Fibroblast of villous mesenchyme (primary cell): ENCODE measurements at regions not wholly inside any gene's neighbourhood (a gene's known extent, or its start where the extent isn't known, plus 50 kb on each side); places are given as distances from the start of the nearest gene placed in this dataset.

Experiments
- DNase-seq: peaks from one replicate; pipeline ENCODE4 v3.0.0-alpha.2; 2010; ENCODE audit warnings: low read depth
- H3K4me3 ChIP-seq: 2 replicates; pipeline ENCODE4 v1.5.1; 2011; ENCODE audit warnings: low read depth, mild to moderate bottlenecking, low read length
- TF ChIP-seq, protein P1 (sequence below): IDR thresholded peaks from 2 replicates; pipeline ENCODE4 v1.5.1; 2012; ENCODE audit warnings: low read depth, mild to moderate bottlenecking, low read length; ENCODE audit not compliant: insufficient read depth

DNA sequence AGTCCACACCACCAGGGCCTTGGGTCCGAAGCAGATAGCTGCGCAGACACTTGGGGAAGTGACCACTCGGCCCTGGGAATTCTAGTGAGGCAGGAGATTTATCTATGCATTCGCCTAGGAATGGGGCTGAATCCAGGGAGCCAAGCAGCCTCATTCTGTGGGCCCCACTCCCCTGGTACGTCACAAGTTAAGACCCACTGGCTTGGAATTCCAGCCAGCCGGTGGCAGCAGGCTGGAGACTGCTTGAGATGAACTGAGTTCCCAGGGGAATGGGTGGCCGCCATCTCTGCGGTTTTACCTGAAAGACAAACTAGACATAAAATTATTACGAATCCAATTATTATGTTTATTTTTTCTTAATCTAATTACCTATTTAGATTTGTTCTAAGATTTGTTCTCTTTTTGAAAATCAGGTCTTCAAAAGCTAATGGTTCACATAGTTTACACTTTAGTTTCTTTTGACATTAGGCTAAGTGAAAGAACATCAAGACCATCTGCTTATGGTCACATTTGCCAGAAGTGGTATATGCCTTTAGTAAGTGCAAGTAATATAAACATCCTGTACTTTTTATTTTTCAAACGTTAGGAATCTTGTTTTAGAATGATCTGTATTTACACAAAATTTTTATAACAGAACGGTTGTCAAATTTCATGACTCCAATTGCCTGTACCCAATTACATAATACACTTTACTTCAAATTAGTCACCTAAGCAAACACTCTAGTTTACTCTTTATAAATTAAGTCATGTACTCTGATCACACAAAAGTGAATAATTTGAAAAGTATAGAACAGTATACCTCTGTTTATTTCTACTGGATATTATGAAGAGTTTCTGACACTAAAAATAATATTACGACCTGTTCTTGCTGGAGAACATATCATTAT lies 74.4 kb downstream of the SLITRK6 start:
- TF ChIP-seq, protein P1, sequence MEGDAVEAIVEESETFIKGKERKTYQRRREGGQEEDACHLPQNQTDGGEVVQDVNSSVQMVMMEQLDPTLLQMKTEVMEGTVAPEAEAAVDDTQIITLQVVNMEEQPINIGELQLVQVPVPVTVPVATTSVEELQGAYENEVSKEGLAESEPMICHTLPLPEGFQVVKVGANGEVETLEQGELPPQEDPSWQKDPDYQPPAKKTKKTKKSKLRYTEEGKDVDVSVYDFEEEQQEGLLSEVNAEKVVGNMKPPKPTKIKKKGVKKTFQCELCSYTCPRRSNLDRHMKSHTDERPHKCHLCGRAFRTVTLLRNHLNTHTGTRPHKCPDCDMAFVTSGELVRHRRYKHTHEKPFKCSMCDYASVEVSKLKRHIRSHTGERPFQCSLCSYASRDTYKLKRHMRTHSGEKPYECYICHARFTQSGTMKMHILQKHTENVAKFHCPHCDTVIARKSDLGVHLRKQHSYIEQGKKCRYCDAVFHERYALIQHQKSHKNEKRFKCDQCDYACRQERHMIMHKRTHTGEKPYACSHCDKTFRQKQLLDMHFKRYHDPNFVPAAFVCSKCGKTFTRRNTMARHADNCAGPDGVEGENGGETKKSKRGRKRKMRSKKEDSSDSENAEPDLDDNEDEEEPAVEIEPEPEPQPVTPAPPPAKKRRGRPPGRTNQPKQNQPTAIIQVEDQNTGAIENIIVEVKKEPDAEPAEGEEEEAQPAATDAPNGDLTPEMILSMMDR: no peak
- DNase-seq: no peak
- H3K4me3 ChIP-seq: no peak overlapping the region

- no peak for DNase-seq
- H3K4me3 ChIP-seq: no peak overlapping the region
- TF ChIP-seq, protein P1: no peak
Observed at GRCh38 chr13:85719749-85720148, 79.5 kb downstream of the SLITRK6 start.

DNA sequence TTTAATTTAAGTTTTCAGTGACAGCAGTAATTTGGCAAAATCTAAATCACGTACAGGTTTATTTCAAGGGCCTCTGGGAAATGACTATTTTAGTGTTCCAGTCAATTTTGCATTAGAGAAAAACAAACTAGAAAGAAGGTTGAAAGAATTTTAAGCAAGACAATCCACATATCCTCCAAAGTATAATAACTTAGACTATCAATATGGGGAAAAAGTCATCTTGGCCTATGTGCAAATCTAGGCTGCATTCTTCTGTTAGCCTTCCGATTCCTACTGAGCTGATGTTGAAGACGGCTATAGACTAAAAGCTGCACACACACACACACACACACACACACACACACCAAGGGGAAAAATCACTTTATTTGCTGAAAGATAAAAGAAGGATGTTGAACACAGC lies 81.3 kb downstream of the SLITRK6 start:
- no peak overlapping the region for H3K4me3 ChIP-seq
- TF ChIP-seq, protein P1: no peak
- DNase-seq: no peak

- TF ChIP-seq, protein P1: no peak
- DNase-seq: no peak
- no peak overlapping the region for H3K4me3 ChIP-seq
Observed at GRCh38 chr13:85710545-85710944, 88.7 kb downstream of the SLITRK6 start.

DNA sequence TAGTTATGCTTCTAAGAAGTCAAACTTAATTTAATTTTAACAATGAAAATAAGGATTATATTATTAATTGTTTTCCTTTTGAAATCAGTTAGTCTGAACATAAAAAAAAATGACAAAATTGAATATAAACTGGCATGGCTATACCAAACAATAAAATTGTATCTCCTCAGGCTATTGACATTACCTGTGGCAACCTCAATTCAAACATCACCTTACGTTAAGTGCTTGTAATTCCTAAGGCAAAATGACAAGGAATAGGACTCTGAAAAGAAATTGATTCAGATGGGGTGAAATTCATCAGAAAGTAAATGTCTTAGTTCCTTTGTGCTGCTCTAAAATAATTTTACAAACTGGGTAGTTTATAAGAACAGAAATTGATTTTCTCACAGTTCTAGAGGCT lies 89.5 kb downstream of the SLITRK6 start:
- no peak for DNase-seq
- TF ChIP-seq, protein P1: no peak
- H3K4me3 ChIP-seq: no peak overlapping the region

DNA sequence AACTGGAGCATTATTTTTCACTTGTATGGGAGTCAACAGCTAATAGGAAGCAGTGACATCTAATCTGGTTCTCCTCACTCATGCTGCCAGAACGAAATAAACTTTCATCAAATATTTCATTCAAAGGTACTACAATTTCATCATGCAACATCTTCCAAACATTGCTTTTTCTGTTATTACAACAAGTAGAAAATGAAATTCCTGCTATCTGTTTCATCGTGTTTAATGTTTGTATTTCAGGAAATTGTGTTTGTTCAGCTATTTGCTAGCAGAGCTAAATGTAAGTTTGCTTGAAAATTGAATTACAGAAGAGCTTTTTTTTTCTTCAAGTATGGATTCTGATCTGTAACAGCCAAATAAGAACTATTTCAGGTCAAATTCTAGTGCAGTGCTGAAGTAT lies 90.1 kb downstream of the SLITRK6 start:
- no peak for DNase-seq
- no peak overlapping the region for H3K4me3 ChIP-seq
- TF ChIP-seq, protein P1: no peak

- H3K4me3 ChIP-seq: no peak overlapping the region
- no peak for DNase-seq
- TF ChIP-seq, protein P1: no peak
Observed at GRCh38 chr13:85700906-85701305, 98.3 kb downstream of the SLITRK6 start.
